A172 (cell line): ENCODE measurements at regions not wholly inside any gene's neighbourhood (a gene's known extent, or its start where the extent isn't known, plus 50 kb on each side); places are given as distances from the start of the nearest gene placed in this dataset.
"Not testable (repeated sequence)": the region's sequence is repeated elsewhere in the genome, so short reads cannot be mapped to it uniquely, and the experiment has no call there.

Experiments
- DNase-seq: peaks from one replicate; pipeline ENCODE4 v3.0.0-alpha.2; 2015; ENCODE audit warnings: low spot score

GRCh38 chr6:140833408-140833807, 1299.3 kb upstream of the GJE1 start:
- DNase-seq: no peak

DNA sequence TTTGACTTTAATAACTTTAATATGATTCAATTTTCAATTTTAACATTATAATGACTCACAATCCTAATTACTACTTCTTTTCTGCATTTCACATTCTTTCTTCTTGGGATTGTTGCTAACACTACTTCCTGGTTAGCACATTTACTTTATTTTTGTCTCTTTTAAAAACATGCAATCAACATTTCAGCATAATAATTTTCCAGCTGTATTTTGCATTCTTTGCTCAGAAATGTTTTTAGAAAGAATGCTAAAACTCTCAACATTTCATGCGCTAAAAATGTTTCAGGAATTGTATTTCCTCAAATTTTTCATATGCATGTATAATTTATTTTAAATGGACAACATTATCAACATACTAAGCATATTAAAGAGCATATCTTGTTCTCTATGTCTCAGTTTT, 1302.1 kb upstream of the GJE1 start:
- DNase-seq: no peak

DNA sequence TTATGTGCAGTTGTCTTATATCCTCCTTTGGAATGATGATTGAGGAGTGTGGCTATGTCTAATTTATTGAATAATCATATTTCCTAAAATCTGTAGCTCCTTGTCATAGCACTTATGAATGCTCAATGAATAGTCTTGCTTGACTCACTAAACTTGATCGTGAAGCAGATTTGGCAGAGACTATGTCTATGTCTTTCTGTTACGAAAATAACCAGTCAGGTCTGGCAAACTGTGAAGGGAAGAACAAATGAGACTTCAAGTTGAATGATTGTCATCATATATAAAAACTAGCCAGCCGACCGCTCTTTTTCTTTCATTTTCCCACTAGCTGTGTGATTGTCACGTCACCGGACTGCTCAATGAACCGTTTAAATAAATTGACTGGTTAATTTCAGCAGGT, 1303.9 kb upstream of the GJE1 start:
- DNase-seq: no peak

- no peak for DNase-seq
These were observed 1305.1 kb upstream of the GJE1 start for GRCh38 chr6:140827593-140827992.

DNA sequence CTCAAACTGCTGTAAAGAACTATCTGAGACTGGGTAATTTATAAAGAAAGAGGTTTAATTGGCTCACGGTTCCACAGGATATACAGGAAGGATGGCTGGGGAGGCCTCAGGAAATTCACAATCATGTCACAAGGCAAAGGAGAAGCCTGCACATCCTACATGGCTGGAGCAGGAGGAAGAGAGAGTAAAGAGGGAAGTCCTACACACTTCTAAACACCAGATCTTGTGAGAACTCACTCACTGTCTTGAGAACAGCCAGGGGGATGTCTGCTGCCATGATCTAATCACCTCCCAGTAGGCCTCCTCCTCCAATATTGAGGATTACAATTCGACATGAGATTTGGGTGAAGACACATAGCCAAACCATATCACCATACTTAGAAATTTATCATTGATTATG, 1307.0 kb upstream of the GJE1 start:
- no peak for DNase-seq

- no peak for DNase-seq
These were observed 1308.1 kb upstream of the GJE1 start for GRCh38 chr6:140824595-140824994.

DNA sequence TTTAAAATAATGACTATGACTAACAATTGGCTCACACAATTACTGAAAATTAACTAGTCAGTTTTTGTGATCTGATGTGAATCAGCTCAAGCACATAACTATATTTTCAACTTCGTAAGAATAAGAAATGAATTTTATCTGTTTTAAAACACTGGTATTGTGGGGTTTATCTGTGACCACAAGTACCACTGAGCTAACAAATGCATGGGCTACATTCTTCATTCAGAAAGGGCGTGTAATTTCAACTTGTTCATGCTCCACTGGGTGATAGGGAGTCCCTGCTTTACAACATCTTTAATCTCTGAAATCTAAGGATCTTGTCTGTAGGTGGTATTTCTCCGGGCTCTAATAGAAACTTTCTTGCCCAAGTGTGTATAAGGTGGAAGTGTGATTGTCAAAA, 1311.5 kb upstream of the GJE1 start:
- DNase-seq: no peak

GRCh38 chr6:140817176-140817575, 1315.5 kb upstream of the GJE1 start:
- no peak for DNase-seq

GRCh38 chr6:140816681-140817080, 1316.0 kb upstream of the GJE1 start:
- no peak for DNase-seq

DNA sequence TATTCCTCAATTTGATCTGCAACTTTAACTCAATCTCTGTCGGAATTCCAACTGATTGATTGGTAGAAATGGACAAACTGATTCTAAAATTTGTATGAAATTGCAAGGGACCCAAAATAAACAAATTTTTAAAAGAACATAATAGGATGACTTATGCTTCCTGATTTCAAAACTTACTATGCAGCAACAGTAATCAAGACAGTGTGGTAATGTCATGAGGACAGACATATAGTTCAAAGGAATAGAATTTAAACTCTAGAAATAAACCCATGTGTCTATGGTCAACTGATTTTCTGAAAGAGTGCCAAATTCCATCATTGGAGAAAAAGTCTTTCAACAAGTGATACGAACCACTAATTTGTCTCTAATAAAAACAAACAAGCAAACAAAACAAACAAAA, 1320.1 kb upstream of the GJE1 start:
- DNase-seq: no peak

- DNase-seq: no peak
These were observed 1321.1 kb upstream of the GJE1 start for GRCh38 chr6:140811642-140812041.

- DNase-seq: no peak
These were observed 1323.0 kb upstream of the GJE1 start for GRCh38 chr6:140809694-140810101.

- no peak for DNase-seq
These were observed 1326.3 kb upstream of the GJE1 start for GRCh38 chr6:140806431-140806830.

DNA sequence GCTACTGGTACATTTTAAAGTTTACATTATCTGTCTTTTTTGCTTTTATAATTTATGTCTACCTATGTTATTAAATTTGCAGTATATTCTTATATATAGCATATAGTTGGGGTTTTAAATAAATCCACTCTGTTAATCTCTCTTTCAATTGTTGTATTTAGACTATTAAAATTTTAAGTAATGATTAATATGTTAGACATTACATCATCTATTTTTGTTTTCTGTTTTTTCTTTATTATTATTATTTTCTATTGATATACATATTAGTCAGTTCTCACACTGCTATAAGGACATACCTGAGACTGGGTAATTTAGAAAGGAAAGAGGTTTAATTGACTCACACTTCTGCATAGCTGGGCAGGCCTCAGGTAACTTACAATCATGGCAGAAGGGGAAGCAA, 1338.2 kb upstream of the GJE1 start:
- DNase-seq: no peak

- no peak for DNase-seq
These were observed 1342.6 kb upstream of the GJE1 start for GRCh38 chr6:140790109-140790508.

DNA sequence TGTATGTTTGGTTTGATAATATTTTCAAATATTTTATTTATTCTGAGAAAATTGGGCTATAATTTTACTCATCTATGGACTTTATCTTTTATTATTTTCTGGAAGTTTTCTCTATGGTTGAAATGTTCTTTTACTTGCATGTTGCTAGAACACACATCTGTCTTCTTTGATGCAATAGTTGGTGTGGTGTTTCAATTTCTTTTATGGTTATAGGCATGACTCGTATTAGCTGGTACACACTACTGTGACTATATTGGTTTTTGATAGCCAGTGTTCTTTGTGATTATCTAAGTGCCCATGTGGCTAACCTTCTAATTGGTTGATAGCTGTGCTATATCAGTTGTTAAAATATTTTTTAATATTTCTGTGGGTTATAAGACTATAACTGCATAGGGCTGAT, 1343.3 kb upstream of the GJE1 start:
- no peak for DNase-seq

GRCh38 chr6:140785926-140786325, 1346.8 kb upstream of the GJE1 start:
- no peak for DNase-seq

DNA sequence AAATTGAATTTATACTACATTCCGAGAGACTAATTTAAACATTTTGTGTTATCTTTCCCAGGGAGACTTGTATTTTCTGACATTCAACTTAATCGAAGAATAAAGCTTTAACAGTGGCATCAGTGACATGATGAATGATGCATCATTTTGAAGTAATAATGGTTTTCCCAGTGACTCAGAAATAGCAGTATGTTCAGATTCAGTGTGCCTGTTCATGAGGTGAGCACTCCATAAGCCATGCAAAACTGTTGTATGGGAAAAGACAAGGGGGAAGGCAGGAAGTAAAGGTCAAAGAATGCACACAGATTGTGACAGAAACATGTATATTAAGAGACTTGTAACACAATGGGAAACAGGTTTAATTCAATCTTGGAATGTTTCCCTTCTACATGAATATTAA, 1348.2 kb upstream of the GJE1 start:
- DNase-seq: no peak

GRCh38 chr6:140783504-140783903, 1349.2 kb upstream of the GJE1 start:
- DNase-seq: not testable (repeated sequence)

DNA sequence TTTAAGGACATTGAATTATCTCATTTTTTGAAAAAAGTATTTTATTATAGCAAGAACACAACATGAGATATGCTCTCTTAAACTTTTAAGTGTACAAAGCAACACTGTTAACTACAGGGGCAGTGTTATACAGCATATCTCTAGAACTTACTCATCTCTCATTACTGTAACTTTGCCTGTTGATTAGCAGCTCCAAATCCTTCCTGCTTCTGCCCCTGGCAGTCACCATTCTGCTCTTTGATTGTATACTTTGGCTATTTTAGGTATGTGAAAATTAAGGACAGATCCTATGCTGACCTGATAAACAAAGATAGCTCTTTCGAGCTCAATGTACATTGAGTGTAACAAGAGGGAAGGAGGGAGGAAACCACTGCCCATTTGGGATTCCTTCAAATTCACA, 1349.8 kb upstream of the GJE1 start:
- no peak for DNase-seq

GRCh38 chr6:140779991-140780596, 1352.6 kb upstream of the GJE1 start:
- no peak for DNase-seq

GRCh38 chr6:140779341-140779740, 1353.4 kb upstream of the GJE1 start:
- no peak for DNase-seq

GRCh38 chr6:140777780-140778179, 1354.9 kb upstream of the GJE1 start:
- DNase-seq: no peak

GRCh38 chr6:140775061-140775460, 1357.7 kb upstream of the GJE1 start:
- no peak for DNase-seq

GRCh38 chr6:140774080-140774505, 1358.6 kb upstream of the GJE1 start:
- DNase-seq: peak; percentile 60
